ENCODE measurements at regions not wholly inside any gene's neighbourhood (a gene's known extent, or its start where the extent isn't known, plus 50 kb on each side); places are given as distances from the start of the nearest gene placed in this dataset.

DNA sequence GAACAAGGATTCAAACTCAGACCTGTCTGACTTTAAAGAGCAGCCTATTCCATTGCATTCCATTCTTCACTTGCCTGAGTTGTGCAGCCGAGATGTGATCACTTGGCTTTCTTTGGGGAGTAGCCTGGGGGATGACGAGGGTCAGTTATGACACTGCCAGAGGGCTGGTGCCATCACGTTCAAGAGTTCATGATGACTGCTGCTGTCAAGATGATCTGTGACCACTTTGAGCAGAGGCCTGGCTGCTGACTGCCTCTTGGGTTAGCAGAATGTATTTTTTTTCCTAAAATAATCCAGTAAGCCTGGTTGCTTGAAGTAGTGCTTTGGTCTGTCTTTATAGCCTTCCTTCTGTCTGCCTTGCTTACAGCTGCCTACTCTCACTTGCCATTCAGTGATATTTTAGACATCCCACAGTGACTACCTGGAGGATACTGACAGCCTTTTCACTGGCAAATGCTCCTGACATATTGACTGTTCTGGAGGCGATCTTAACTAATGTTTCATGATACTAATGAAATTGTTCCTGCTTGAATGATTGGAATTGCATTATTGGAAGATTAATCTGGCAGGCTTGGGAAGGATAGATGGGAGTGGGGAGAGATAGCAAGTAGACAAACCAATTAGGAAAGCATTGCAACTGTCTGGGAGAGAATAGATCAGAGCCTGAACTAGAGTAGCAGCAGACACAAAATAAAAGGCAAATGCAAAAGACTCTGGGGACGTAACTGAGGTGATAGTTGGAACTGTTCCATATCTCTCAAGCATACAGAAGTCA is 221.6 kb upstream of the LCORL start:
- TF ChIP-seq, protein P1, sequence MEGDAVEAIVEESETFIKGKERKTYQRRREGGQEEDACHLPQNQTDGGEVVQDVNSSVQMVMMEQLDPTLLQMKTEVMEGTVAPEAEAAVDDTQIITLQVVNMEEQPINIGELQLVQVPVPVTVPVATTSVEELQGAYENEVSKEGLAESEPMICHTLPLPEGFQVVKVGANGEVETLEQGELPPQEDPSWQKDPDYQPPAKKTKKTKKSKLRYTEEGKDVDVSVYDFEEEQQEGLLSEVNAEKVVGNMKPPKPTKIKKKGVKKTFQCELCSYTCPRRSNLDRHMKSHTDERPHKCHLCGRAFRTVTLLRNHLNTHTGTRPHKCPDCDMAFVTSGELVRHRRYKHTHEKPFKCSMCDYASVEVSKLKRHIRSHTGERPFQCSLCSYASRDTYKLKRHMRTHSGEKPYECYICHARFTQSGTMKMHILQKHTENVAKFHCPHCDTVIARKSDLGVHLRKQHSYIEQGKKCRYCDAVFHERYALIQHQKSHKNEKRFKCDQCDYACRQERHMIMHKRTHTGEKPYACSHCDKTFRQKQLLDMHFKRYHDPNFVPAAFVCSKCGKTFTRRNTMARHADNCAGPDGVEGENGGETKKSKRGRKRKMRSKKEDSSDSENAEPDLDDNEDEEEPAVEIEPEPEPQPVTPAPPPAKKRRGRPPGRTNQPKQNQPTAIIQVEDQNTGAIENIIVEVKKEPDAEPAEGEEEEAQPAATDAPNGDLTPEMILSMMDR (IDR thresholded peaks at IDR 0.05): no peak
- TF ChIP-seq POLR2A (IDR thresholded peaks at IDR 0.05): no peak

Data from testis (tissue), 2 donors.